H1 (cell line): ENCODE measurements at regions not wholly inside any gene's neighbourhood (a gene's known extent, or its start where the extent isn't known, plus 50 kb on each side); places are given as distances from the start of the nearest gene placed in this dataset.

Experiments
- CEBPB ChIP-seq: IDR thresholded peaks from 2 replicates; pipeline ENCODE4 v1.6.1; 2012; ENCODE audit warnings: low read depth, low read length
- CREB1 ChIP-seq: IDR thresholded peaks from 2 replicates; pipeline ENCODE4 v1.6.1; 2012; ENCODE audit warnings: inconsistent platforms
- EZH2 ChIP-seq: fragments of 200-600 bp; sonication (generic); IDR thresholded peaks from 2 replicates; pipeline ENCODE4 v1.7.1; 2012; ENCODE audit warnings: low read depth, mild to moderate bottlenecking, moderate library complexity, low read length, inconsistent platforms; ENCODE audit not compliant: severe bottlenecking
- HDAC6 ChIP-seq: IDR thresholded peaks from one replicate; pipeline ENCODE4 v1.7.1; 2012; ENCODE audit warnings: low read depth, mild to moderate bottlenecking, inconsistent platforms, low read length, moderate library complexity
- SAP30 ChIP-seq: fragments of 300-600 bp; sonication (generic); IDR thresholded peaks from 2 replicates; pipeline ENCODE4 v1.7.1; 2012; ENCODE audit warnings: low read length, moderate library complexity, mild to moderate bottlenecking, inconsistent platforms; ENCODE audit not compliant: insufficient read depth, insufficient replicate concordance
- YY1 ChIP-seq: IDR thresholded peaks from 2 replicates; pipeline ENCODE4 v1.6.1; 2011; ENCODE audit warnings: low read depth, mild to moderate bottlenecking, low read length
- TF ChIP-seq, protein P1 (sequence below), 3 experiments: IDR thresholded peaks; 1 replicate in 2 of 3; 2 replicates in 1 of 3; pipeline versions ENCODE4 v1.5.1 to v1.6.1; 2011; ENCODE audit warnings: low read length in 3 of 3, mild to moderate bottlenecking in 3 of 3, inconsistent platforms in 2 of 3, low read depth in 1 of 3, moderate library complexity in 1 of 3; ENCODE audit not compliant: insufficient read depth in 1 of 3; ENCODE audit errors: control extremely low read depth in 1 of 3
- TF ChIP-seq, protein P2 (sequence below): IDR thresholded peaks from 2 replicates; pipeline ENCODE4 v1.6.1; 2011; ENCODE audit warnings: low read length, improper control_type of control experiment
- TF ChIP-seq, protein P3 (sequence below): IDR thresholded peaks from 2 replicates; pipeline ENCODE4 v1.6.1; 2011; ENCODE audit warnings: low read depth, mild to moderate bottlenecking, low read length; ENCODE audit not compliant: insufficient read depth

DNA sequence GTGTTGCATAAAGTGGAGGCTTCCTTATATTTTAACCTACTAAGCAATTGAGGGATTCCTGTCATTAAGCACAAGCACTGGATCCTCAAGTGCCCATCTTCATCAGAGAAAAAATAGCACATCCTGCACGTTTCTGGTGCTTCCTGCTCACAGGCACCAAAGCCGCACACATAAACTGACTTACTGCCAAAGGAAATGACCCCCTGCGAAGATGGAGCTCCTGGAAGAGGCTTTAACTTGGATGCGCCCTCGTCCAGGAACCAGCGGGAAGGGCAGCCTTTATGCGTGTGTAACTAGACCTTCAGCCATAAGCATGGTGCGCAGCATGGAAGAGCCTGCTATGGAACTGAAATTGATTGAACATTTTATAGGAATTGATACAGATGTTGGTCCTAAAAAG, 188.7 kb downstream of the FTCDNL1 start:
- TF ChIP-seq, protein P1, sequence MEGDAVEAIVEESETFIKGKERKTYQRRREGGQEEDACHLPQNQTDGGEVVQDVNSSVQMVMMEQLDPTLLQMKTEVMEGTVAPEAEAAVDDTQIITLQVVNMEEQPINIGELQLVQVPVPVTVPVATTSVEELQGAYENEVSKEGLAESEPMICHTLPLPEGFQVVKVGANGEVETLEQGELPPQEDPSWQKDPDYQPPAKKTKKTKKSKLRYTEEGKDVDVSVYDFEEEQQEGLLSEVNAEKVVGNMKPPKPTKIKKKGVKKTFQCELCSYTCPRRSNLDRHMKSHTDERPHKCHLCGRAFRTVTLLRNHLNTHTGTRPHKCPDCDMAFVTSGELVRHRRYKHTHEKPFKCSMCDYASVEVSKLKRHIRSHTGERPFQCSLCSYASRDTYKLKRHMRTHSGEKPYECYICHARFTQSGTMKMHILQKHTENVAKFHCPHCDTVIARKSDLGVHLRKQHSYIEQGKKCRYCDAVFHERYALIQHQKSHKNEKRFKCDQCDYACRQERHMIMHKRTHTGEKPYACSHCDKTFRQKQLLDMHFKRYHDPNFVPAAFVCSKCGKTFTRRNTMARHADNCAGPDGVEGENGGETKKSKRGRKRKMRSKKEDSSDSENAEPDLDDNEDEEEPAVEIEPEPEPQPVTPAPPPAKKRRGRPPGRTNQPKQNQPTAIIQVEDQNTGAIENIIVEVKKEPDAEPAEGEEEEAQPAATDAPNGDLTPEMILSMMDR (IDR thresholded peaks at IDR 0.05; ENCODE audit: control extremely low read depth in 1 of 3, insufficient read depth in 1 of 3, low read depth in 1 of 3, low read length in 3 of 3): no peak
- TF ChIP-seq, protein P2, sequence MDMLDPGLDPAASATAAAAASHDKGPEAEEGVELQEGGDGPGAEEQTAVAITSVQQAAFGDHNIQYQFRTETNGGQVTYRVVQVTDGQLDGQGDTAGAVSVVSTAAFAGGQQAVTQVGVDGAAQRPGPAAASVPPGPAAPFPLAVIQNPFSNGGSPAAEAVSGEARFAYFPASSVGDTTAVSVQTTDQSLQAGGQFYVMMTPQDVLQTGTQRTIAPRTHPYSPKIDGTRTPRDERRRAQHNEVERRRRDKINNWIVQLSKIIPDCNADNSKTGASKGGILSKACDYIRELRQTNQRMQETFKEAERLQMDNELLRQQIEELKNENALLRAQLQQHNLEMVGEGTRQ: no peak
- TF ChIP-seq HDAC6: no peak
- no peak for TF ChIP-seq YY1
- TF ChIP-seq, protein P3, sequence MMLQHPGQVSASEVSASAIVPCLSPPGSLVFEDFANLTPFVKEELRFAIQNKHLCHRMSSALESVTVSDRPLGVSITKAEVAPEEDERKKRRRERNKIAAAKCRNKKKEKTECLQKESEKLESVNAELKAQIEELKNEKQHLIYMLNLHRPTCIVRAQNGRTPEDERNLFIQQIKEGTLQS: no peak
- TF ChIP-seq SAP30: no peak
- TF ChIP-seq CREB1: no peak
- TF ChIP-seq EZH2: no peak
- no peak for TF ChIP-seq CEBPB
